Tibial artery (tissue), 4 donors: ENCODE measurements at regions not wholly inside any gene's neighbourhood (a gene's known extent, or its start where the extent isn't known, plus 50 kb on each side); places are given as distances from the start of the nearest gene placed in this dataset.

Experiments used
- DNase-seq, 2 donors: peaks; one replicate each; pipeline ENCODE4 v3.0.0-alpha.2; 2019
- H3K27ac ChIP-seq, 2 donors: fragments of 200-600 bp; sonication (generic) in 1 of 2; 1 replicate in 1 of 2; 2 replicates in 1 of 2; pipeline ENCODE4 v1.5.1; 2018 to 2019; ENCODE audit warnings: mild to moderate bottlenecking in 1 of 2
- H3K27me3 ChIP-seq, 2 donors: fragments of 200-600 bp; sonication (generic) in 1 of 2; one replicate each; pipeline versions ENCODE4 v1.5.1 to v1.6.0; 2016 to 2019
- H3K36me3 ChIP-seq, 3 donors: fragments of 200-600 bp; sonication (generic) in 2 of 3; one replicate each; pipeline ENCODE4 v1.5.1; 2016 to 2019; ENCODE audit warnings: mild to moderate bottlenecking in 2 of 3
- H3K4me1 ChIP-seq, 4 donors: fragments of 200-600 bp; sonication (generic) in 2 of 4; 1 replicate in 3 of 4; 2 replicates in 1 of 4; pipeline ENCODE4 v1.5.1; 2016 to 2019
- H3K4me3 ChIP-seq, 2 donors: fragments of 200-600 bp; sonication (generic) in 1 of 2; 1 replicate in 1 of 2; 2 replicates in 1 of 2; pipeline ENCODE4 v1.5.1; 2018 to 2019; ENCODE audit warnings: mild to moderate bottlenecking in 2 of 2
- H3K9me3 ChIP-seq, 3 donors: fragments of 200-600 bp; sonication (generic) in 1 of 3; one replicate each; pipeline ENCODE4 v1.5.1; 2016 to 2019
- intact Hi-C: fragments of 100-400 bp; cut with DNase I; formaldehyde crosslinking; loops from one replicate; pipeline ENCODE4 v1.15.0; 2023; ENCODE audit warnings: low total_unique reads
- TF ChIP-seq, protein P1 (sequence below), 2 experiments: fragments of 200-600 bp in 1 of 2; fragments of 450-650 bp in 1 of 2; IDR thresholded peaks; one replicate each; pipeline ENCODE4 v1.5.1; 2017 to 2019; ENCODE audit warnings: antibody characterized with exemption in 2 of 2, mild to moderate bottlenecking in 1 of 2, moderate library complexity in 1 of 2

GRCh38 chr9:30673132-30673531 lies 1711.3 kb upstream of the ACO1 start:
- intact Hi-C loops = no loop called here
- no peak overlapping the region for H3K27ac ChIP-seq
- no peaks in the 10 kb centered on the region for H3K9me3 ChIP-seq
- no peaks in the 10 kb centered on the region for H3K27me3 ChIP-seq
- TF ChIP-seq, protein P1, sequence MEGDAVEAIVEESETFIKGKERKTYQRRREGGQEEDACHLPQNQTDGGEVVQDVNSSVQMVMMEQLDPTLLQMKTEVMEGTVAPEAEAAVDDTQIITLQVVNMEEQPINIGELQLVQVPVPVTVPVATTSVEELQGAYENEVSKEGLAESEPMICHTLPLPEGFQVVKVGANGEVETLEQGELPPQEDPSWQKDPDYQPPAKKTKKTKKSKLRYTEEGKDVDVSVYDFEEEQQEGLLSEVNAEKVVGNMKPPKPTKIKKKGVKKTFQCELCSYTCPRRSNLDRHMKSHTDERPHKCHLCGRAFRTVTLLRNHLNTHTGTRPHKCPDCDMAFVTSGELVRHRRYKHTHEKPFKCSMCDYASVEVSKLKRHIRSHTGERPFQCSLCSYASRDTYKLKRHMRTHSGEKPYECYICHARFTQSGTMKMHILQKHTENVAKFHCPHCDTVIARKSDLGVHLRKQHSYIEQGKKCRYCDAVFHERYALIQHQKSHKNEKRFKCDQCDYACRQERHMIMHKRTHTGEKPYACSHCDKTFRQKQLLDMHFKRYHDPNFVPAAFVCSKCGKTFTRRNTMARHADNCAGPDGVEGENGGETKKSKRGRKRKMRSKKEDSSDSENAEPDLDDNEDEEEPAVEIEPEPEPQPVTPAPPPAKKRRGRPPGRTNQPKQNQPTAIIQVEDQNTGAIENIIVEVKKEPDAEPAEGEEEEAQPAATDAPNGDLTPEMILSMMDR (IDR thresholded peaks at IDR 0.05) = no peak
- no peak overlapping the region for H3K4me3 ChIP-seq
- DNase-seq = no peak
- H3K36me3 ChIP-seq = no peaks in the 10 kb centered on the region
- no peaks in the 10 kb centered on the region for H3K4me1 ChIP-seq

- TF ChIP-seq, protein P1 (IDR thresholded peaks at IDR 0.05) = no peak
- no peak overlapping the region for H3K4me3 ChIP-seq
- no peaks in the 10 kb centered on the region for H3K36me3 ChIP-seq
- no peaks in the 10 kb centered on the region for H3K4me1 ChIP-seq
- H3K27ac ChIP-seq = no peak overlapping the region
- no peaks in the 10 kb centered on the region for H3K9me3 ChIP-seq
- no peak for DNase-seq
- H3K27me3 ChIP-seq = no peaks in the 10 kb centered on the region
- intact Hi-C loops = no loop called here
These were observed 1707.8 kb upstream of the ACO1 start for GRCh38 chr9:30676651-30677050.

- no peak overlapping the region for H3K27ac ChIP-seq
- H3K4me3 ChIP-seq = no peak overlapping the region
- no peaks in the 10 kb centered on the region for H3K36me3 ChIP-seq
- no peaks in the 10 kb centered on the region for H3K27me3 ChIP-seq
- intact Hi-C loops = no loop called here
- TF ChIP-seq, protein P1 (IDR thresholded peaks at IDR 0.05) = no peak
- no peaks in the 10 kb centered on the region for H3K9me3 ChIP-seq
- H3K4me1 ChIP-seq = no peaks in the 10 kb centered on the region
- no peak for DNase-seq
These were observed 1707.2 kb upstream of the ACO1 start for GRCh38 chr9:30677221-30677620.

- no peaks in the 10 kb centered on the region for H3K27me3 ChIP-seq
- H3K9me3 ChIP-seq = no peaks in the 10 kb centered on the region
- no peak overlapping the region for H3K4me3 ChIP-seq
- TF ChIP-seq, protein P1 (IDR thresholded peaks at IDR 0.05) = no peak
- H3K4me1 ChIP-seq = no peaks in the 10 kb centered on the region
- H3K27ac ChIP-seq = no peak overlapping the region
- no peak for DNase-seq
- H3K36me3 ChIP-seq = no peaks in the 10 kb centered on the region
- intact Hi-C loops = no loop called here
These were observed 1695.6 kb upstream of the ACO1 start for GRCh38 chr9:30688801-30689200.

GRCh38 chr9:30697958-30698357 lies 1686.5 kb upstream of the ACO1 start:
- Histone ChIP-seq H3K36me3 (no peaks in the 10 kb centered on the region), H3K27me3 (no peaks in the 10 kb centered on the region), H3K27ac (no peak overlapping the region), H3K4me1 (no peaks in the 10 kb centered on the region), H3K9me3 (no peaks in the 10 kb centered on the region), H3K4me3 (no peak overlapping the region)
- TF ChIP-seq, protein P1 (IDR thresholded peaks at IDR 0.05) = no peak
- DNase-seq = no peak
- intact Hi-C loops = no loop called here

GRCh38 chr9:30711591-30711990 lies 1672.9 kb upstream of the ACO1 start:
- H3K36me3 ChIP-seq = no peaks in the 10 kb centered on the region
- intact Hi-C loops = no loop called here
- no peak overlapping the region for H3K4me3 ChIP-seq
- no peaks in the 10 kb centered on the region for H3K27me3 ChIP-seq
- TF ChIP-seq, protein P1 (IDR thresholded peaks at IDR 0.05) = no peak
- H3K27ac ChIP-seq = no peak overlapping the region
- H3K4me1 ChIP-seq = no peaks in the 10 kb centered on the region
- no peak for DNase-seq
- no peaks in the 10 kb centered on the region for H3K9me3 ChIP-seq
